ENCODE measurements at regions not wholly inside any gene's neighbourhood (a gene's known extent, or its start where the extent isn't known, plus 50 kb on each side); places are given as distances from the start of the nearest gene placed in this dataset.

DNA sequence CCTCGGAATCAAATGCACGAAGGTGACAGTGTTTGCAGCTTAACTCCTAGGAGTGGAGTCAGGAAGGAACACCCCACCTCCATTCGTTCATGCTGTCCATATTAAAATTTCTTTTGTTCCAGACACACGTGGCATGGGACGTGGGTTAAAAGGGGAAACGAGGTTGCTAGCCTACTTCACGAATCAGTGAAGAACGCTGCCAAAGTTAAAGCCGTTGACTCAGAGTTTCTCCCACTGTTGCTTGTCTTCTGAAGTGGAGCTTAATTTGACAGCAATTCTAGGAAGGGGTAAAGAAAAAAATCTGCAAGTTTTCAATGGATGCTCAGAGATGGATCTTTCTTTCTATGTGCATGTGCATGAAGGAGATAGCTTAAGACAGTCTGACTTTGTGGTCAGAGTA is 499.1 kb downstream of the CD83 start:
- no peaks in the 10 kb centered on the region for H3K36me3 ChIP-seq (ENCODE audit: low read length)
- H3K9ac ChIP-seq (ENCODE audit: low read length), result no peak overlapping the region
- no peaks in the 10 kb centered on the region for H3F3A ChIP-seq (ENCODE audit: insufficient read depth)
- H3K79me2 ChIP-seq (ENCODE audit: insufficient read depth, low read length), result no peaks in the 10 kb centered on the region
- no peak overlapping the region for H3K4me3 ChIP-seq (ENCODE audit: insufficient read depth, low read length, poor library complexity, severe bottlenecking)
- no peaks in the 10 kb centered on the region for H3K9me2 ChIP-seq (replicated peaks; ENCODE audit: insufficient read depth, low read length)
- no peaks in the 10 kb centered on the region for H4K20me1 ChIP-seq (ENCODE audit: low read depth, low read length)
- no peaks in the 10 kb centered on the region for H3K27me3 ChIP-seq (ENCODE audit: low read length)
- H3K4me2 ChIP-seq (ENCODE audit: low read depth, low read length, poor library complexity, severe bottlenecking), result no peak overlapping the region
- H3K9me3 ChIP-seq (ENCODE audit: insufficient read depth, low read length), result no peaks in the 10 kb centered on the region
- H3K27ac ChIP-seq (ENCODE audit: low read depth, low read length), result no peak overlapping the region
- TF ChIP-seq EZH2phosphoT487 (conservative IDR thresholded peaks at IDR 0.05; ENCODE audit: low read length) (no peak), CTCF (IDR thresholded peaks at IDR 0.05; ENCODE audit: insufficient read depth, low read length, poor library complexity, severe bottlenecking) (no peak)
- no peak overlapping the region for H2AFZ ChIP-seq (ENCODE audit: low read depth, low read length, severe bottlenecking)

GRCh38 chr6:14618759-14619418 is 501.3 kb downstream of the CD83 start:
- Histone ChIP-seq H4K20me1 (ENCODE audit: low read depth, low read length) (no peaks in the 10 kb centered on the region), H3F3A (ENCODE audit: insufficient read depth) (no peaks in the 10 kb centered on the region), H3K27me3 (ENCODE audit: low read length) (no peaks in the 10 kb centered on the region), H3K9ac (ENCODE audit: low read length) (no peak overlapping the region), H2AFZ (ENCODE audit: low read depth, low read length, severe bottlenecking) (no peak overlapping the region), H3K79me2 (ENCODE audit: insufficient read depth, low read length) (no peaks in the 10 kb centered on the region), H3K9me3 (ENCODE audit: insufficient read depth, low read length) (no peaks in the 10 kb centered on the region), H3K4me3 (ENCODE audit: insufficient read depth, low read length, poor library complexity, severe bottlenecking) (no peak overlapping the region), H3K36me3 (ENCODE audit: low read length) (no peaks in the 10 kb centered on the region), H3K9me2 (replicated peaks; ENCODE audit: insufficient read depth, low read length) (no peaks in the 10 kb centered on the region), H3K4me2 (ENCODE audit: low read depth, low read length, poor library complexity, severe bottlenecking) (no peak overlapping the region), H3K27ac (ENCODE audit: low read depth, low read length) (no peak overlapping the region)
- TF ChIP-seq EZH2phosphoT487 (conservative IDR thresholded peaks at IDR 0.05; ENCODE audit: low read length), result no peak

DNA sequence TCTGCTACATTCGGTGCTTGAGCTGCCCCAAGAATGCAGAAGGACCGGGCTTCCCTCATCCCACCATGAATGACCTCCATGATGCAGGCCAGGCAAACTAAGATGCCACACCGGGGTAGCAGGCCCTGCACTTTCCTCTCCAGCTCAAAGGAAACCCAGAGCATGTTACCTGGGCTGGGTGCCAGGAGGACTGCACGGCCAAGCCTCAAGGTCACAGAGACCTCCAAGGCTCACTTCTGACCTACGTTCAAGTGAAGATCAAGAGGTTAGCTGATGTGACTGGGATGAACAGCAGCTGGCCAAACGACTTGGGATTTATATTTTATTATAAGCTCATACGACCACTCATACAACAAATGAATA is 501.8 kb downstream of the CD83 start:
- H3K27me3 ChIP-seq (ENCODE audit: low read length), result no peaks in the 10 kb centered on the region
- no peak overlapping the region for H3K9ac ChIP-seq (ENCODE audit: low read length)
- no peaks in the 10 kb centered on the region for H3K79me2 ChIP-seq (ENCODE audit: insufficient read depth, low read length)
- H3K4me2 ChIP-seq (ENCODE audit: low read depth, low read length, poor library complexity, severe bottlenecking), result no peak overlapping the region
- no peaks in the 10 kb centered on the region for H4K20me1 ChIP-seq (ENCODE audit: low read depth, low read length)
- H2AFZ ChIP-seq (ENCODE audit: low read depth, low read length, severe bottlenecking), result no peak overlapping the region
- H3K9me2 ChIP-seq (replicated peaks; ENCODE audit: insufficient read depth, low read length), result no peaks in the 10 kb centered on the region
- no peaks in the 10 kb centered on the region for H3K36me3 ChIP-seq (ENCODE audit: low read length)
- H3K4me3 ChIP-seq (ENCODE audit: insufficient read depth, low read length, poor library complexity, severe bottlenecking), result no peak overlapping the region
- TF ChIP-seq EZH2phosphoT487 (conservative IDR thresholded peaks at IDR 0.05; ENCODE audit: low read length), result no peak
- no peak for TF ChIP-seq CTCF (IDR thresholded peaks at IDR 0.05; ENCODE audit: insufficient read depth, low read length, poor library complexity, severe bottlenecking)
- no peaks in the 10 kb centered on the region for H3F3A ChIP-seq (ENCODE audit: insufficient read depth)
- H3K9me3 ChIP-seq (ENCODE audit: insufficient read depth, low read length), result no peaks in the 10 kb centered on the region
- H3K27ac ChIP-seq (ENCODE audit: low read depth, low read length), result no peak overlapping the region

- no peaks in the 10 kb centered on the region for H3K9me2 ChIP-seq (replicated peaks; ENCODE audit: insufficient read depth, low read length)
- no peaks in the 10 kb centered on the region for H3K36me3 ChIP-seq (ENCODE audit: low read length)
- no peak overlapping the region for H2AFZ ChIP-seq (ENCODE audit: low read depth, low read length, severe bottlenecking)
- TF ChIP-seq CTCF (IDR thresholded peaks at IDR 0.05; ENCODE audit: insufficient read depth, low read length, poor library complexity, severe bottlenecking) (no peak), EZH2phosphoT487 (conservative IDR thresholded peaks at IDR 0.05; ENCODE audit: low read length) (no peak)
- no peaks in the 10 kb centered on the region for H3K27me3 ChIP-seq (ENCODE audit: low read length)
- H3K9me3 ChIP-seq (ENCODE audit: insufficient read depth, low read length), result no peaks in the 10 kb centered on the region
- H3K9ac ChIP-seq (ENCODE audit: low read length), result no peak overlapping the region
- H3K4me3 ChIP-seq (ENCODE audit: insufficient read depth, low read length, poor library complexity, severe bottlenecking), result no peak overlapping the region
- H4K20me1 ChIP-seq (ENCODE audit: low read depth, low read length), result no peaks in the 10 kb centered on the region
- H3K4me2 ChIP-seq (ENCODE audit: low read depth, low read length, poor library complexity, severe bottlenecking), result no peak overlapping the region
- H3K27ac ChIP-seq (ENCODE audit: low read depth, low read length), result no peak overlapping the region
- no peaks in the 10 kb centered on the region for H3K79me2 ChIP-seq (ENCODE audit: insufficient read depth, low read length)
- H3F3A ChIP-seq (ENCODE audit: insufficient read depth), result no peaks in the 10 kb centered on the region
These were observed 502.9 kb downstream of the CD83 start for GRCh38 chr6:14620522-14620921.
